ENCODE measurements at regions not wholly inside any gene's neighbourhood (a gene's known extent, or its start where the extent isn't known, plus 50 kb on each side); places are given as distances from the start of the nearest gene placed in this dataset.
"Not testable (repeated sequence)": the region's sequence is repeated elsewhere in the genome, so short reads cannot be mapped to it uniquely, and the experiment has no call there.

- no peak for FAIRE-seq
Measured at GRCh38 chr5:66234241-66234640, 90.1 kb downstream of the SREK1 start.

GRCh38 chr5:66238435-66238834 lies 94.3 kb downstream of the SREK1 start:
- FAIRE-seq (no peak), DNase-seq (ENCODE audit: insufficient read length, low spot score) (no peak)

More at GRCh38 chr5:66234241-66234640, 90.1 kb downstream of the SREK1 start:
- DNase-seq (ENCODE audit: insufficient read length, low spot score), result no peak

GRCh38 chr5:66239034-66239433 lies 94.9 kb downstream of the SREK1 start:
- no peak for DNase-seq (ENCODE audit: insufficient read length, low spot score)

GRCh38 chr5:66241136-66241825 lies 97.2 kb downstream of the SREK1 start:
- FAIRE-seq (no peak), DNase-seq (ENCODE audit: insufficient read length, low spot score) (no peak)

More at GRCh38 chr5:66239034-66239433, 94.9 kb downstream of the SREK1 start:
- no peak for FAIRE-seq

GRCh38 chr5:66242050-66242715 lies 98.1 kb downstream of the SREK1 start:
- DNase-seq (ENCODE audit: insufficient read length, low spot score) (no peak), FAIRE-seq (no peak)

GRCh38 chr5:66246608-66247007 lies 102.5 kb downstream of the SREK1 start:
- FAIRE-seq (no peak), DNase-seq (ENCODE audit: insufficient read length, low spot score) (no peak)

- no peak for DNase-seq (ENCODE audit: insufficient read length, low spot score)
- no peak for FAIRE-seq
Measured at GRCh38 chr5:66247176-66247960, 103.3 kb downstream of the SREK1 start.

GRCh38 chr5:66248874-66249273 lies 104.8 kb downstream of the SREK1 start:
- FAIRE-seq, result no peak
- DNase-seq (ENCODE audit: insufficient read length, low spot score), result no peak

- no peak for FAIRE-seq
- DNase-seq (ENCODE audit: insufficient read length, low spot score), result no peak
Measured at GRCh38 chr5:66249920-66250319, 105.8 kb downstream of the SREK1 start.

- FAIRE-seq (no peak), DNase-seq (ENCODE audit: insufficient read length, low spot score) (no peak)
Measured at GRCh38 chr5:66252849-66253248, 108.7 kb downstream of the SREK1 start.

GRCh38 chr5:66255714-66256113 lies 111.6 kb downstream of the SREK1 start:
- DNase-seq (ENCODE audit: insufficient read length, low spot score), result no peak
- FAIRE-seq, result no peak

GRCh38 chr5:66273121-66273520 lies 129.0 kb downstream of the SREK1 start:
- FAIRE-seq (no peak), DNase-seq (ENCODE audit: insufficient read length, low spot score) (no peak)

- DNase-seq (ENCODE audit: insufficient read length, low spot score) (no peak), FAIRE-seq (no peak)
Measured at GRCh38 chr5:66276986-66277385, 132.9 kb downstream of the SREK1 start.

- DNase-seq (ENCODE audit: insufficient read length, low spot score) (no peak), FAIRE-seq (no peak)
Measured at GRCh38 chr5:66277981-66278380, 133.9 kb downstream of the SREK1 start.

- FAIRE-seq, result no peak
Measured at GRCh38 chr5:66281294-66281693, 137.2 kb downstream of the SREK1 start.

GRCh38 chr5:66284588-66285342 lies 140.7 kb downstream of the SREK1 start:
- DNase-seq (ENCODE audit: insufficient read length, low spot score) (no peak), FAIRE-seq (no peak)

More at GRCh38 chr5:66281294-66281693, 137.2 kb downstream of the SREK1 start:
- no peak for DNase-seq (ENCODE audit: insufficient read length, low spot score)

GRCh38 chr5:66285343-66285922 lies 141.3 kb downstream of the SREK1 start:
- FAIRE-seq (no peak), DNase-seq (ENCODE audit: insufficient read length, low spot score) (no peak)

GRCh38 chr5:66291771-66292170 lies 147.7 kb downstream of the SREK1 start:
- no peak for DNase-seq (ENCODE audit: insufficient read length, low spot score)

GRCh38 chr5:66293851-66294250 lies 149.8 kb downstream of the SREK1 start:
- FAIRE-seq, result not testable (repeated sequence)

More at GRCh38 chr5:66291771-66292170, 147.7 kb downstream of the SREK1 start:
- no peak for FAIRE-seq

GRCh38 chr5:66299463-66299862 lies 155.4 kb downstream of the SREK1 start:
- no peak for FAIRE-seq
- DNase-seq (ENCODE audit: insufficient read length, low spot score), result no peak

More at GRCh38 chr5:66293851-66294250, 149.8 kb downstream of the SREK1 start:
- not testable (repeated sequence) for DNase-seq (ENCODE audit: insufficient read length, low spot score)
